K562 (cell line): ENCODE measurements at regions not wholly inside any gene's neighbourhood (a gene's known extent, or its start where the extent isn't known, plus 50 kb on each side); places are given as distances from the start of the nearest gene placed in this dataset.

Source experiments
- CHD7 ChIP-seq: fragments of 200-600 bp; sonication (generic); IDR thresholded peaks from one replicate; pipeline ENCODE4 v1.6.1; 2012; ENCODE audit warnings: mild to moderate bottlenecking, low read depth, low read length, inconsistent platforms
- EZH2 ChIP-seq: IDR thresholded peaks from 2 replicates; pipeline ENCODE4 v1.6.1; 2012; ENCODE audit warnings: low read depth, mild to moderate bottlenecking, inconsistent platforms, low read length, borderline replicate concordance
- HBP1 ChIP-seq: fragments of 450-650 bp; formaldehyde crosslinking; IDR thresholded peaks from 2 replicates; pipeline ENCODE4 v1.4.0; 2022; ENCODE audit warnings: missing genetic modification characterization
- POLR2A ChIP-seq: fragments of 450-650 bp; conservative IDR thresholded peaks from 2 replicates; pipeline ENCODE4 v1.6.1; 2016
- POLR2AphosphoS2 ChIP-seq: IDR thresholded peaks from 2 replicates; pipeline ENCODE4 v1.6.1; 2012; ENCODE audit warnings: low read length, improper control_type of control experiment
- ZNF133 ChIP-seq: fragments of 250-450 bp; sonication (Bioruptor Pico); IDR thresholded peaks from 2 replicates; pipeline ENCODE4 v1.4.0; 2020; ENCODE audit warnings: mild to moderate bottlenecking
- ZNF239 ChIP-seq: fragments of 250-450 bp; sonication (Bioruptor Pico); IDR thresholded peaks from 2 replicates; pipeline ENCODE4 v1.4.0; 2020; ENCODE audit warnings: mild to moderate bottlenecking

- TF ChIP-seq CHD7 (no peak), POLR2AphosphoS2 (no peak), HBP1 (CRISPR knock-in tag) (no peak), ZNF239 (CRISPR knock-in tag) (no peak), EZH2 (no peak), ZNF133 (CRISPR knock-in tag) (no peak), POLR2A (no peak)
These were observed 431.2 kb upstream of the GYPC start for GRCh38 chr2:126224776-126225175.
